Loucy (cell line): ENCODE measurements at regions not wholly inside any gene's neighbourhood (a gene's known extent, or its start where the extent isn't known, plus 50 kb on each side); places are given as distances from the start of the nearest gene placed in this dataset.

ENCODE experiments used
- H2AFZ ChIP-seq: fragments of 200-600 bp; sonication (generic); 2 replicates; pipeline ENCODE4 v1.6.0; 2016; ENCODE audit warnings: antibody characterized with exemption, mild to moderate bottlenecking, low read length, moderate library complexity
- H3F3A ChIP-seq: fragments of 200-600 bp; 2 replicates; pipeline ENCODE4 v1.6.0; 2016; ENCODE audit warnings: antibody characterized with exemption, low read depth, mild to moderate bottlenecking
- H3K27me3 ChIP-seq: fragments of 200-600 bp; sonication (generic); 2 replicates; pipeline ENCODE4 v1.6.1; 2014; ENCODE audit warnings: low read length, mild to moderate bottlenecking; ENCODE audit not compliant: insufficient read depth, poor library complexity, severe bottlenecking
- H3K36me3 ChIP-seq: fragments of 200-600 bp; sonication (generic); 2 replicates; pipeline ENCODE4 v1.6.1; 2016; ENCODE audit warnings: low read length; ENCODE audit not compliant: insufficient read depth
- H3K4me1 ChIP-seq: fragments of 200-600 bp; sonication (generic); 2 replicates; pipeline ENCODE4 v1.5.1; 2014; ENCODE audit warnings: low read length, mild to moderate bottlenecking; ENCODE audit not compliant: insufficient read depth, poor library complexity, severe bottlenecking
- H3K4me2 ChIP-seq: fragments of 200-600 bp; sonication (generic); 2 replicates; pipeline ENCODE4 v1.6.0; 2014; ENCODE audit warnings: antibody characterized with exemption, low read length, low read depth, mild to moderate bottlenecking; ENCODE audit not compliant: poor library complexity, severe bottlenecking
- H3K4me3 ChIP-seq: fragments of 200-600 bp; sonication (generic); 2 replicates; pipeline ENCODE4 v1.5.1; 2014; ENCODE audit warnings: low read length, mild to moderate bottlenecking, mixed read lengths; ENCODE audit not compliant: poor library complexity, severe bottlenecking
- H3K79me2 ChIP-seq: fragments of 200-600 bp; sonication (generic); 2 replicates; pipeline ENCODE4 v1.6.1; 2014; ENCODE audit warnings: low read length; ENCODE audit not compliant: insufficient read depth
- H3K9ac ChIP-seq: fragments of 200-600 bp; sonication (generic); 2 replicates; pipeline ENCODE4 v1.6.0; 2014; ENCODE audit warnings: mild to moderate bottlenecking, low read depth, low read length, moderate library complexity; ENCODE audit not compliant: poor library complexity, severe bottlenecking
- H3K9me2 ChIP-seq: fragments of 200-600 bp; sonication (generic); replicated peaks from 2 replicates; pipeline ENCODE4 v1.6.1; 2016; ENCODE audit warnings: low read depth, low read length, mixed read lengths
- H3K9me3 ChIP-seq: fragments of 200-600 bp; sonication (generic); 2 replicates; pipeline ENCODE4 v1.6.1; 2014; ENCODE audit warnings: mild to moderate bottlenecking, antibody characterized with exemption, low read length, low read depth; ENCODE audit not compliant: insufficient read depth
- H4K20me1 ChIP-seq: fragments of 200-600 bp; sonication (generic); 2 replicates; pipeline ENCODE4 v1.6.0; 2014; ENCODE audit warnings: antibody characterized with exemption, low read length, mild to moderate bottlenecking; ENCODE audit not compliant: insufficient read depth, poor library complexity, severe bottlenecking
- CTCF ChIP-seq: fragments of 200-600 bp; sonication (generic); conservative IDR thresholded peaks from 2 replicates; pipeline ENCODE4 v1.5.1; 2014; ENCODE audit warnings: mild to moderate bottlenecking, antibody characterized with exemption, low read length
- EZH2phosphoT487 ChIP-seq: fragments of 200-600 bp; IDR thresholded peaks from 2 replicates; pipeline ENCODE4 v1.6.1; 2018; ENCODE audit warnings: antibody characterized with exemption, mild to moderate bottlenecking, moderate library complexity, borderline replicate concordance

- Histone ChIP-seq H3K9me3 (no peaks in the 10 kb centered on the region), H3K36me3 (no peaks in the 10 kb centered on the region), H3K4me2 (no peak overlapping the region), H2AFZ (peak overlapping the region; percentile 52; the same call in 1 of the 2 replicates), H3K9me2 (no peaks in the 10 kb centered on the region), H3F3A (no peaks in the 10 kb centered on the region), H3K79me2 (no peaks in the 10 kb centered on the region), H3K27me3 (no peaks in the 10 kb centered on the region), H3K4me1 (no peaks in the 10 kb centered on the region), H3K9ac (no peak overlapping the region), H4K20me1 (no peaks in the 10 kb centered on the region), H3K4me3 (no peak overlapping the region)
- no peak for TF ChIP-seq CTCF
- no peak for TF ChIP-seq EZH2phosphoT487
These were observed 167.9 kb upstream of the MAN1A1 start for GRCh38 chr6:119517428-119517827.

- H3F3A ChIP-seq = no peaks in the 10 kb centered on the region
- H3K4me2 ChIP-seq = no peak overlapping the region
- no peaks in the 10 kb centered on the region for H3K9me2 ChIP-seq
- no peaks in the 10 kb centered on the region for H3K9me3 ChIP-seq
- H3K9ac ChIP-seq = no peak overlapping the region
- TF ChIP-seq CTCF = no peak
- TF ChIP-seq EZH2phosphoT487 = no peak
- no peaks in the 10 kb centered on the region for H3K27me3 ChIP-seq
- H2AFZ ChIP-seq = no peak overlapping the region
- H3K36me3 ChIP-seq = no peaks in the 10 kb centered on the region
- no peaks in the 10 kb centered on the region for H4K20me1 ChIP-seq
- no peaks in the 10 kb centered on the region for H3K4me1 ChIP-seq
- H3K79me2 ChIP-seq = no peaks in the 10 kb centered on the region
- H3K4me3 ChIP-seq = no peak overlapping the region
These were observed 164.8 kb upstream of the MAN1A1 start for GRCh38 chr6:119514345-119514744.

- no peaks in the 10 kb centered on the region for H3K79me2 ChIP-seq
- H2AFZ ChIP-seq = no peak overlapping the region
- H3K9me3 ChIP-seq = no peaks in the 10 kb centered on the region
- TF ChIP-seq EZH2phosphoT487 (no peak), CTCF (no peak)
- H3K4me1 ChIP-seq = no peaks in the 10 kb centered on the region
- no peaks in the 10 kb centered on the region for H3K27me3 ChIP-seq
- H3F3A ChIP-seq = no peaks in the 10 kb centered on the region
- H4K20me1 ChIP-seq = no peaks in the 10 kb centered on the region
- no peak overlapping the region for H3K4me2 ChIP-seq
- H3K36me3 ChIP-seq = no peaks in the 10 kb centered on the region
- no peak overlapping the region for H3K4me3 ChIP-seq
- H3K9ac ChIP-seq = no peak overlapping the region
- H3K9me2 ChIP-seq = no peaks in the 10 kb centered on the region
These were observed 161.5 kb upstream of the MAN1A1 start for GRCh38 chr6:119511024-119511423.
